Fibroblast of villous mesenchyme (primary cell): ENCODE measurements at regions not wholly inside any gene's neighbourhood (a gene's known extent, or its start where the extent isn't known, plus 50 kb on each side); places are given as distances from the start of the nearest gene placed in this dataset.

ENCODE experiments used
- DNase-seq: peaks from one replicate; pipeline ENCODE4 v3.0.0-alpha.2; 2010; ENCODE audit warnings: low read depth
- H3K4me3 ChIP-seq: 2 replicates; pipeline ENCODE4 v1.5.1; 2011; ENCODE audit warnings: low read depth, mild to moderate bottlenecking, low read length
- TF ChIP-seq, protein P1 (sequence below): IDR thresholded peaks from 2 replicates; pipeline ENCODE4 v1.5.1; 2012; ENCODE audit warnings: low read depth, mild to moderate bottlenecking, low read length; ENCODE audit not compliant: insufficient read depth

- TF ChIP-seq, protein P1, sequence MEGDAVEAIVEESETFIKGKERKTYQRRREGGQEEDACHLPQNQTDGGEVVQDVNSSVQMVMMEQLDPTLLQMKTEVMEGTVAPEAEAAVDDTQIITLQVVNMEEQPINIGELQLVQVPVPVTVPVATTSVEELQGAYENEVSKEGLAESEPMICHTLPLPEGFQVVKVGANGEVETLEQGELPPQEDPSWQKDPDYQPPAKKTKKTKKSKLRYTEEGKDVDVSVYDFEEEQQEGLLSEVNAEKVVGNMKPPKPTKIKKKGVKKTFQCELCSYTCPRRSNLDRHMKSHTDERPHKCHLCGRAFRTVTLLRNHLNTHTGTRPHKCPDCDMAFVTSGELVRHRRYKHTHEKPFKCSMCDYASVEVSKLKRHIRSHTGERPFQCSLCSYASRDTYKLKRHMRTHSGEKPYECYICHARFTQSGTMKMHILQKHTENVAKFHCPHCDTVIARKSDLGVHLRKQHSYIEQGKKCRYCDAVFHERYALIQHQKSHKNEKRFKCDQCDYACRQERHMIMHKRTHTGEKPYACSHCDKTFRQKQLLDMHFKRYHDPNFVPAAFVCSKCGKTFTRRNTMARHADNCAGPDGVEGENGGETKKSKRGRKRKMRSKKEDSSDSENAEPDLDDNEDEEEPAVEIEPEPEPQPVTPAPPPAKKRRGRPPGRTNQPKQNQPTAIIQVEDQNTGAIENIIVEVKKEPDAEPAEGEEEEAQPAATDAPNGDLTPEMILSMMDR, result no peak
- H3K4me3 ChIP-seq, result no peak overlapping the region
- DNase-seq, result peak; percentile 48
Observed at GRCh38 chr10:43965033-43965917, 316.6 kb upstream of the ZNF32 start.

DNA sequence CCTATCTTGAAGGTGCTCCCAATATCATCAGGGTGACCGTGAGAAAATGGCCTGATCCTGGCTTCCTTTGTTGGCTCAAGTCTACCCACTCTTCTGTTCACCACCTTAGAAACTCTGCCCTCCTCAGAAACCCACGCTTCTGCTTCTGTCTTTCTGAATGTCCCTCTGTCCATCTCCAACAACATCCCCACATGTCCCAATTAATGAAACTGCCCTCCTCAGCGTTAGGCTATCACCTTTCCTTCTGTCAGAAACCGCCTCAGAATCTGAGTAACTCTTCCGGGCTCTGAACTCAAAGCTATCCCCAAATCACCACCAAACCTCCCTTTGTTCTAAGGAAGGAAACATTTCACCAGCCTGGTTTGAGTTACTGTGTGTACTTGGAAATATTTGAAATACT, 315.8 kb upstream of the ZNF32 start:
- no peak overlapping the region for H3K4me3 ChIP-seq
- TF ChIP-seq, protein P1, result no peak
- no peak for DNase-seq

DNA sequence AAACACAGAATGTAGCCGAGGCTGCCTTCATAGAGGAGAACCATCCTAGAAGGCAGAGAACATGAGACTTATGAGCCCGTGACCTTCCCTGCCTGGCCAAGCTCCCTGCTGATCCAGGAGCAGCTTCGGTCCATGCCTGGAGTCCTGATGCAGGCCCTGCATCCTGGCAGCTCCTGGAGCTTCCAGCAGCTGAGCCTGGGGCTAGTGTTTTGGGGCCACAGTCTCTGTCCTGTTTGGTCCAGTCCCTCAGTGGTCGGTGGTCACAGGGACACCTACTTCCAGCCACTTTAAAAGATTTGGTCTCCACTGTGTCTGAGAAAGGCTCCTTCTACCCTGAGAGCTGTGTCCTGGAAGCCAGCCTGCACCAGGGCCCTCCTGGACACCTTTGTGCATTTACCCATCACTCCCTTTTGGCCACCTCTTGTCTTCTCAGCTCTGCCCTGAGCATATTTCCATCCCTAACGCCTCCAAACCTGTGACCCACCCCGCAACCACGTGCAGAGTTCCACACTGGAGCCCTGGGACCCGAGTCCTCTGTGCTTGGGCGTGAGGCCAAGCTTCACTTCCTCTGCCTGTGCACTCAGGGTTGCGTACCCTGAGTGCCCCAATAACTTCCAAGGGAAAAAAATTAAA, 315.2 kb upstream of the ZNF32 start:
- no peak overlapping the region for H3K4me3 ChIP-seq
- TF ChIP-seq, protein P1, result no peak
- no peak for DNase-seq

- TF ChIP-seq, protein P1, result no peak
- no peak for DNase-seq
- no peak overlapping the region for H3K4me3 ChIP-seq
Observed at GRCh38 chr10:43963379-43963778, 314.7 kb upstream of the ZNF32 start.

DNA sequence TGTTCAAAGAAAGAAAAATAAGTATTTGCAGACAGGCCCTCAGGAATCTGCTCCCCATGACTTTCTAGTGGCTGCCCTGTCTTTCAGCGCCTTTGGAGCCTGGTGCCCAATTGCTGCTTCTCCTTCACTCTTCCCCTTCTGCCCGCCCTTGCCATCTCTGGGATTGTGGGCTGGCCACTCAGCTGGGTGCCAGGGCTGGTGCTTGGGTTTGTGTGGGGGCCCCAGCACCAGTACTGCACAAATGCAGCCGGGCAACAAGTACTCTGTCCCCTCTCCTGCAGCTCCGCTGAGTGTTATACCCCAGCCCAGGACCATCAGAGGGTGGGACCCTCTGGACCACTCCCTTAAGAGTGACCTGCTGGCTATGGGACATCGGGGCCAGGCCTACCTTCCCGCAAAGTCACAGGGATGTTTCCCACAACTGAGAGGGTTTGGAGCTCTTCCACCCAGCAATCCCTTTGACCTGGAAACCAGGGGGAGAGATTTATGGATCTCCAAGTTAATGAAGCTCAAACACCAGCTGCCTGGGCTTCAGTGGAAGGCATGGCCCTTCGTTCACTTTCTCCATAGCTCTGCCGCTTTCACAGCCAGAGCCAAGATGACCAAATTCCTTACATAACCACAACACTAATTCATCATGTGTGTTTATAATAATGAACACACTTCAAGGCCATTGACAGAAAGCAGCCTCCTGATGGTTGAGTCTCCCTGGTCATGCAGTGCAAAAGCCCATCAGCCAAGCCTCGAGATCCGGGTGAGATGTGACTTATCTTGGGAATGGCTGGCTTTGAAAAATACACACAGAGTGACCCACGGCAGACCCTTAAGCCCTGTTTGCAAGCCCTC, 313.9 kb upstream of the ZNF32 start:
- H3K4me3 ChIP-seq, result no peak overlapping the region
- TF ChIP-seq, protein P1, result no peak
- peak; percentile 97 for DNase-seq

GRCh38 chr10:43961523-43962345, 313.1 kb upstream of the ZNF32 start:
- TF ChIP-seq, protein P1, result no peak
- peak; percentile 20 for DNase-seq
- H3K4me3 ChIP-seq, result no peak overlapping the region
